Astrocyte (in vitro differentiated cells and primary cell): ENCODE measurements at regions not wholly inside any gene's neighbourhood (a gene's known extent, or its start where the extent isn't known, plus 50 kb on each side); places are given as distances from the start of the nearest gene placed in this dataset.

Source experiments
- DNase-seq: peaks from one replicate; pipeline ENCODE4 v3.0.0-alpha.2; 2010; ENCODE audit warnings: low read depth
- FAIRE-seq: peaks from 2 replicates; lab custom pipeline; 2011; peaks lifted over from hg19 to GRCh38; lab: Jason Lieb, UNC
- H2AFZ ChIP-seq: 2 replicates; pipeline ENCODE4 v1.6.0; 2012; ENCODE audit warnings: low read depth, low read length, inconsistent platforms
- H3K27ac ChIP-seq: 2 replicates; pipeline ENCODE4 v1.5.1; 2011; ENCODE audit warnings: low read depth, low read length, inconsistent platforms
- H3K27me3 ChIP-seq: 2 replicates; pipeline ENCODE4 v1.6.0; 2011; ENCODE audit warnings: low read length, inconsistent platforms; ENCODE audit not compliant: insufficient read depth
- H3K36me3 ChIP-seq: 2 replicates; pipeline ENCODE4 v1.5.1; 2011; ENCODE audit warnings: low read length, inconsistent platforms; ENCODE audit not compliant: insufficient read depth
- H3K4me1 ChIP-seq: 2 replicates; pipeline ENCODE4 v1.5.1; 2011; ENCODE audit warnings: low read length, inconsistent platforms; ENCODE audit not compliant: insufficient read depth
- H3K4me2 ChIP-seq: 2 replicates; pipeline ENCODE4 v1.6.0; 2012; ENCODE audit warnings: low read length, inconsistent platforms
- H3K4me3 ChIP-seq: 2 replicates; pipeline ENCODE4 v1.5.1; 2011; ENCODE audit warnings: low read depth, mild to moderate bottlenecking, low read length, inconsistent platforms; ENCODE audit not compliant: insufficient read depth
- H3K79me2 ChIP-seq: 2 replicates; pipeline ENCODE4 v1.6.0; 2012; ENCODE audit warnings: mild to moderate bottlenecking, low read length, inconsistent platforms; ENCODE audit not compliant: insufficient read depth
- H3K9ac ChIP-seq: 2 replicates; pipeline ENCODE4 v1.6.0; 2012; ENCODE audit warnings: mild to moderate bottlenecking, low read length, inconsistent platforms
- H3K9me3 ChIP-seq: 2 replicates; pipeline ENCODE4 v1.5.1; 2012; ENCODE audit warnings: low read depth, mild to moderate bottlenecking, low read length, inconsistent platforms; ENCODE audit not compliant: insufficient read depth
- H4K20me1 ChIP-seq: 2 replicates; pipeline ENCODE4 v1.6.0; 2012; ENCODE audit warnings: low read length, inconsistent platforms; ENCODE audit not compliant: insufficient read depth
- H3K27ac Mint-ChIP-seq: one replicate; pipeline ENCODE4 v1.8.0; 2021; ENCODE audit warnings: mild to moderate bottlenecking, mixed read lengths; ENCODE audit not compliant: unreplicated experiment
- H3K27me3 Mint-ChIP-seq: one replicate; pipeline ENCODE4 v1.8.0; 2021; ENCODE audit warnings: low read depth, mixed read lengths; ENCODE audit not compliant: unreplicated experiment
- H3K36me3 Mint-ChIP-seq: one replicate; pipeline ENCODE4 v1.8.0; 2021; ENCODE audit warnings: low read depth, mixed read lengths; ENCODE audit not compliant: unreplicated experiment
- H3K4me1 Mint-ChIP-seq: one replicate; pipeline ENCODE4 v1.8.0; 2021; ENCODE audit warnings: low read depth, mixed read lengths; ENCODE audit not compliant: unreplicated experiment
- H3K4me3 Mint-ChIP-seq: one replicate; pipeline ENCODE4 v1.8.0; 2021; ENCODE audit warnings: mild to moderate bottlenecking, moderate library complexity, mixed read lengths; ENCODE audit not compliant: unreplicated experiment
- H3K9me3 Mint-ChIP-seq: one replicate; pipeline ENCODE4 v1.8.0; 2021; ENCODE audit warnings: mild to moderate bottlenecking, mixed read lengths; ENCODE audit not compliant: unreplicated experiment
- EZH2 ChIP-seq: IDR thresholded peaks from 2 replicates; pipeline ENCODE4 v1.6.1; 2012; ENCODE audit warnings: mild to moderate bottlenecking, low read length, inconsistent platforms; ENCODE audit not compliant: insufficient read depth
- TF ChIP-seq, protein P1 (sequence below): IDR thresholded peaks from 2 replicates; pipeline ENCODE4 v1.5.1; 2011; ENCODE audit warnings: low read depth, mild to moderate bottlenecking, inconsistent platforms, low read length, moderate library complexity; ENCODE audit not compliant: insufficient read depth

DNA sequence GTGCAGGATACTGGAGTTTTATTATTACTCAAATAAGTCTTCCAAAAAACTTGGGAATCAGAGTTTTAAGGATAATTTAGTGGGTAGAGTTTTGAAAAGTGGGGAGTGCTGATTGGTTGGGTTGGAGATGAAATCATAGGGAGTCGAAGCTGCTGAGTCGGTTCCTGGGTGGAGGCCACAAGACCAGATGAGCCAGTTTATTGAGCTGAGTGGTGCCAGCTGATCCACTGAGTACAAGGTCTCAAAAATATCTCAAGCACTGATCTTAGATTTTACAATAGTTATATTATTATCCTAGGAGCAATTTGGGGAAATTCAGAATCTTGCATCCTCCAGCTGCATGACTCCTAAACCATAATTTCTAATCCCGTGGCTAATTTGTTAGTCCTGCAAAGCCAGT, 804.9 kb upstream of the SEMA6A start:
- Histone ChIP-seq H3K27ac (no peak overlapping the region), H3K4me1 (no peaks in the 10 kb centered on the region), H3K9ac (no peak overlapping the region), H3K79me2 (no peaks in the 10 kb centered on the region), H3K9me3 (no peaks in the 10 kb centered on the region), H3K27me3 (no peaks in the 10 kb centered on the region), H4K20me1 (no peaks in the 10 kb centered on the region), H2AFZ (no peak overlapping the region), H3K4me3 (no peak overlapping the region), H3K36me3 (no peaks in the 10 kb centered on the region), H3K4me2 (no peak overlapping the region)
- DNase-seq (no peak), FAIRE-seq (no peak)
- H3K36me3 Mint-ChIP-seq = no peaks in the 10 kb centered on the region
- H3K4me1 Mint-ChIP-seq = no peaks in the 10 kb centered on the region
- no peak for TF ChIP-seq EZH2
- TF ChIP-seq, protein P1, sequence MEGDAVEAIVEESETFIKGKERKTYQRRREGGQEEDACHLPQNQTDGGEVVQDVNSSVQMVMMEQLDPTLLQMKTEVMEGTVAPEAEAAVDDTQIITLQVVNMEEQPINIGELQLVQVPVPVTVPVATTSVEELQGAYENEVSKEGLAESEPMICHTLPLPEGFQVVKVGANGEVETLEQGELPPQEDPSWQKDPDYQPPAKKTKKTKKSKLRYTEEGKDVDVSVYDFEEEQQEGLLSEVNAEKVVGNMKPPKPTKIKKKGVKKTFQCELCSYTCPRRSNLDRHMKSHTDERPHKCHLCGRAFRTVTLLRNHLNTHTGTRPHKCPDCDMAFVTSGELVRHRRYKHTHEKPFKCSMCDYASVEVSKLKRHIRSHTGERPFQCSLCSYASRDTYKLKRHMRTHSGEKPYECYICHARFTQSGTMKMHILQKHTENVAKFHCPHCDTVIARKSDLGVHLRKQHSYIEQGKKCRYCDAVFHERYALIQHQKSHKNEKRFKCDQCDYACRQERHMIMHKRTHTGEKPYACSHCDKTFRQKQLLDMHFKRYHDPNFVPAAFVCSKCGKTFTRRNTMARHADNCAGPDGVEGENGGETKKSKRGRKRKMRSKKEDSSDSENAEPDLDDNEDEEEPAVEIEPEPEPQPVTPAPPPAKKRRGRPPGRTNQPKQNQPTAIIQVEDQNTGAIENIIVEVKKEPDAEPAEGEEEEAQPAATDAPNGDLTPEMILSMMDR = no peak
- H3K4me3 Mint-ChIP-seq = no peak overlapping the region
- no peak overlapping the region for H3K27ac Mint-ChIP-seq
- H3K9me3 Mint-ChIP-seq = no peaks in the 10 kb centered on the region
- H3K27me3 Mint-ChIP-seq = no peaks in the 10 kb centered on the region

DNA sequence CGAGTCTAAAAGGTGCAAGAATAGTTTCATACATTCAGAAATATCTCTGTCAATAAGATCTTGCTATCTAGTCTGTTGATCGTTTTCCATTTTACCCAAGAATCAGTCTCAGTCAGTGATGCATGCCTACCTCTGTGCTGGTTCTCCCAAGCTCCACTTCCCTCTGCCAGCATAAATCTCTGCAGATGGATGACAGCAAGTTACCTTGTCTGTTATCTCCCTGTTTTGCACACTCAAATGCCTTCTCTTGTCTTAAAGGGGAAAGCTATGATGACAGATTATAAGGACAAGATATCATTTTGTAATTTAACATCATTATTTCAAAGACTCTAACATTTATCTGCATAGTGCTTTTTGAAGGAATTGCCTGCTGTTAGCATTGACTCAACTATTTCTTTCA, 802.1 kb upstream of the SEMA6A start:
- Histone ChIP-seq H3K9ac (no peak overlapping the region), H3K4me1 (no peaks in the 10 kb centered on the region), H3K9me3 (no peaks in the 10 kb centered on the region), H3K79me2 (no peaks in the 10 kb centered on the region), H3K27me3 (no peaks in the 10 kb centered on the region), H4K20me1 (no peaks in the 10 kb centered on the region), H2AFZ (no peak overlapping the region), H3K27ac (no peak overlapping the region), H3K36me3 (no peaks in the 10 kb centered on the region), H3K4me3 (no peak overlapping the region), H3K4me2 (no peak overlapping the region)
- H3K4me1 Mint-ChIP-seq = no peaks in the 10 kb centered on the region
- H3K36me3 Mint-ChIP-seq = no peaks in the 10 kb centered on the region
- no peaks in the 10 kb centered on the region for H3K27me3 Mint-ChIP-seq
- no peak overlapping the region for H3K4me3 Mint-ChIP-seq
- TF ChIP-seq EZH2 = no peak
- TF ChIP-seq, protein P1 = no peak
- no peak for DNase-seq
- no peak for FAIRE-seq
- no peak overlapping the region for H3K27ac Mint-ChIP-seq
- H3K9me3 Mint-ChIP-seq = peaks cover 2% of the 10 kb centered on the region

DNA sequence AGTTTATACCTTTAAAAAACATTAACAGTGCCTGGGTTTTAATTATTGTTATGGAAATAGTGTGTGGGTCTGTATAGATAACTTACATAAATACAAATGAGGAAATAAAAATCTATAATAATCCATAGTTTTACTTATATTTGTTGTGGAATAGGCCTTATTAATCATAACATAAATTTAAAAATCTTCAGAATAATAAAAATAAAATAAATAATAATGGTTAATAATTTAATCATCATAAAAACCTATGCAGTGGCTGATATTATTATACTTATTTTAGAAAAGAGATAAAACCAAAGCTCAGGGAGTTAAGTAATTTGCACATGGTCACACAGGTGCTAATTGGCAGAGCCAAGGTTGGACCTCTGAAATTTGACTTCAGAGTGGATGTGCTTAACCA, 785.3 kb upstream of the SEMA6A start:
- Histone ChIP-seq H3K4me2 (no peak overlapping the region), H3K9me3 (no peaks in the 10 kb centered on the region), H3K9ac (no peak overlapping the region), H3K4me3 (no peak overlapping the region), H3K27me3 (no peaks in the 10 kb centered on the region), H2AFZ (no peak overlapping the region), H3K27ac (no peak overlapping the region), H3K36me3 (no peaks in the 10 kb centered on the region), H3K79me2 (no peaks in the 10 kb centered on the region), H3K4me1 (no peaks in the 10 kb centered on the region), H4K20me1 (no peaks in the 10 kb centered on the region)
- no peaks in the 10 kb centered on the region for H3K9me3 Mint-ChIP-seq
- no peak for TF ChIP-seq EZH2
- TF ChIP-seq, protein P1 = no peak
- DNase-seq (no peak), FAIRE-seq (no peak)
- no peak overlapping the region for H3K4me3 Mint-ChIP-seq
- no peaks in the 10 kb centered on the region for H3K4me1 Mint-ChIP-seq
- no peak overlapping the region for H3K27ac Mint-ChIP-seq
- no peaks in the 10 kb centered on the region for H3K27me3 Mint-ChIP-seq
- no peaks in the 10 kb centered on the region for H3K36me3 Mint-ChIP-seq
